IMR-90 (cell line): ENCODE measurements at regions not wholly inside any gene's neighbourhood (a gene's known extent, or its start where the extent isn't known, plus 50 kb on each side); places are given as distances from the start of the nearest gene placed in this dataset.

Experiments
- ATAC-seq: fragments of 200-7000 bp; cut with Tn5 transposase; 2 replicates; pipeline ENCODE4 v1.9.1; 2020; ENCODE audit warnings: low read depth, mild to moderate bottlenecking, moderate library complexity
- BruUV-seq: library from RNA; stranded (reverse); fragments of 400-500 nt; replicated peaks from 2 replicates; lab custom pipeline; 2021; lab: Mats Ljungman, UMichigan
- CTCF ChIA-PET: fragments of 300-600 bp; formaldehyde crosslinking; extraction: SDS; loops from one replicate; lab custom pipeline; 2021; ENCODE audit warnings: antibody characterized with exemption; lab: Yijun Ruan, JAX
- POLR2A ChIA-PET: fragments of 300-600 bp; sonication (Branson Sonifier 250); formaldehyde crosslinking; loops from one replicate; lab custom pipeline; 2022; ENCODE audit warnings: antibody characterized with exemption; ENCODE audit not compliant: unreplicated experiment; lab: Charles Lee
- DNase-seq: peaks from one replicate; pipeline ENCODE4 v3.0.0; 2013
- H2AFZ ChIP-seq: replicated peaks from 2 replicates; pipeline ENCODE3; 2013; ENCODE audit warnings: low read length, mild to moderate bottlenecking; ENCODE audit not compliant: poor library complexity
- H2AK5ac ChIP-seq: 2 replicates; pipeline ENCODE4 v1.6.1; 2013; ENCODE audit warnings: low read depth, low read length, inconsistent platforms
- H2AK9ac ChIP-seq: replicated peaks from 2 replicates; pipeline ENCODE3; 2013; ENCODE audit warnings: mild to moderate bottlenecking, low read depth, low read length, moderate library complexity; ENCODE audit not compliant: poor library complexity
- H2BK120ac ChIP-seq: 2 replicates; pipeline ENCODE4 v1.6.1; 2013; ENCODE audit warnings: low read depth, low read length, inconsistent platforms
- H2BK15ac ChIP-seq: 3 replicates; pipeline ENCODE4 v1.6.1; 2013; ENCODE audit warnings: low read depth, low read length, inconsistent platforms
- H2BK20ac ChIP-seq: 2 replicates; pipeline ENCODE4 v1.6.1; 2013; ENCODE audit warnings: low read depth, mild to moderate bottlenecking, inconsistent platforms, low read length, moderate library complexity
- H2BK5ac ChIP-seq: 2 replicates; pipeline ENCODE4 v1.6.1; 2013; ENCODE audit warnings: mild to moderate bottlenecking, low read depth, low read length, inconsistent platforms; ENCODE audit not compliant: poor library complexity, severe bottlenecking
- H3K14ac ChIP-seq: replicated peaks from 2 replicates; pipeline ENCODE4 v1.6.1; 2013; ENCODE audit warnings: low read depth, low read length, inconsistent platforms
- H3K18ac ChIP-seq: 2 replicates; pipeline ENCODE4 v1.6.1; 2013; ENCODE audit warnings: low read depth, low read length, control low read depth
- H3K23ac ChIP-seq: 2 replicates; pipeline ENCODE4 v1.6.1; 2013; ENCODE audit warnings: low read depth, low read length, inconsistent platforms
- H3K27ac ChIP-seq: 2 replicates; pipeline ENCODE4 v1.5.1; 2013; ENCODE audit warnings: mild to moderate bottlenecking, control low read depth, low read length; ENCODE audit not compliant: insufficient read depth
- H3K27me3 ChIP-seq: 2 replicates; pipeline ENCODE4 v1.6.1; 2013; ENCODE audit warnings: low read length; ENCODE audit not compliant: control insufficient read depth, insufficient read depth
- H3K36me3 ChIP-seq: 2 replicates; pipeline ENCODE4 v1.6.1; 2013; ENCODE audit warnings: low read length, mixed read lengths; ENCODE audit not compliant: control insufficient read depth, insufficient read depth
- H3K4ac ChIP-seq: 2 replicates; pipeline ENCODE4 v1.6.1; 2013; ENCODE audit warnings: low read depth, low read length, inconsistent platforms
- H3K4me1 ChIP-seq: 2 replicates; pipeline ENCODE4 v1.6.1; 2013; ENCODE audit warnings: low read length, mixed read lengths; ENCODE audit not compliant: control insufficient read depth, insufficient read depth
- H3K4me2 ChIP-seq: 2 replicates; pipeline ENCODE4 v1.6.1; 2013; ENCODE audit warnings: low read depth, mild to moderate bottlenecking, control low read depth, low read length, moderate library complexity
- H3K4me3 ChIP-seq: 2 replicates; pipeline ENCODE4 v1.5.1; 2013; ENCODE audit warnings: low read depth, mild to moderate bottlenecking, control low read depth, low read length, moderate library complexity; ENCODE audit not compliant: insufficient read depth
- H3K56ac ChIP-seq: 2 replicates; pipeline ENCODE4 v1.6.1; 2013; ENCODE audit warnings: low read length, inconsistent platforms; ENCODE audit not compliant: insufficient read depth; ENCODE audit errors: extremely low read depth
- H3K79me1 ChIP-seq, 2 experiments: 2 replicates each; pipeline ENCODE4 v1.6.1; 2013; ENCODE audit warnings: low read length in 2 of 2, inconsistent platforms in 1 of 2, low read depth in 1 of 2
- H3K9ac ChIP-seq: 2 replicates; pipeline ENCODE4 v1.6.1; 2013; ENCODE audit warnings: low read depth, low read length, control low read depth
- H3K9me1 ChIP-seq: 2 replicates; pipeline ENCODE4 v1.6.1; 2013; ENCODE audit warnings: low read length, inconsistent platforms; ENCODE audit not compliant: insufficient read depth
- H3K9me3 ChIP-seq: 2 replicates; pipeline ENCODE4 v1.6.1; 2013; ENCODE audit warnings: low read length; ENCODE audit not compliant: control insufficient read depth, insufficient read depth
- H4K20me1 ChIP-seq: 2 replicates; pipeline ENCODE4 v1.6.1; 2013; ENCODE audit warnings: low read length, inconsistent platforms; ENCODE audit not compliant: insufficient read depth
- H4K5ac ChIP-seq: 2 replicates; pipeline ENCODE4 v1.6.1; 2013; ENCODE audit warnings: mild to moderate bottlenecking, low read depth, low read length, control low read depth
- H4K8ac ChIP-seq, 2 experiments: 2 replicates each; pipeline ENCODE4 v1.6.1; 2013; ENCODE audit warnings: low read depth in 2 of 2, low read length in 2 of 2, control low read depth in 1 of 2, inconsistent platforms in 1 of 2
- H4K91ac ChIP-seq: 2 replicates; pipeline ENCODE4 v1.6.1; 2013; ENCODE audit warnings: low read depth, low read length, inconsistent platforms; ENCODE audit not compliant: insufficient read depth
- BHLHE40 ChIP-seq: fragments of 150-350 bp; IDR thresholded peaks from 2 replicates; pipeline ENCODE4 v1.6.1; 2016; ENCODE audit warnings: mild to moderate bottlenecking, low read depth, low read length
- CEBPB ChIP-seq: IDR thresholded peaks from 2 replicates; pipeline ENCODE4 v1.6.1; 2012; ENCODE audit warnings: low read depth, low read length, improper control_type of control experiment
- CHD1 ChIP-seq: IDR thresholded peaks from 2 replicates; pipeline ENCODE4 v1.6.1; 2012; ENCODE audit warnings: low read depth, low read length, improper control_type of control experiment
- CTCF ChIP-seq: conservative IDR thresholded peaks from 2 replicates; pipeline ENCODE4 v1.5.1; 2012; ENCODE audit warnings: mild to moderate bottlenecking, low read depth, low read length, improper control_type of control experiment
- ELK1 ChIP-seq: fragments of 150-350 bp; IDR thresholded peaks from 2 replicates; pipeline ENCODE4 v1.6.1; 2016; ENCODE audit warnings: low read depth, mild to moderate bottlenecking, low read length, moderate library complexity, borderline replicate concordance
- FOS ChIP-seq: fragments of 150-350 bp; IDR thresholded peaks from 2 replicates; pipeline ENCODE4 v1.6.1; 2016; ENCODE audit warnings: low read depth, low read length
- MAFK ChIP-seq: IDR thresholded peaks from 2 replicates; pipeline ENCODE4 v1.6.1; 2012; ENCODE audit warnings: low read depth, low read length, improper control_type of control experiment
- MAZ ChIP-seq: IDR thresholded peaks from 2 replicates; pipeline ENCODE4 v1.6.1; 2012; ENCODE audit warnings: low read depth, mild to moderate bottlenecking, low read length, improper control_type of control experiment, moderate library complexity, borderline replicate concordance
- MXI1 ChIP-seq: IDR thresholded peaks from 2 replicates; pipeline ENCODE4 v1.6.1; 2012; ENCODE audit warnings: low read depth, mild to moderate bottlenecking, low read length, moderate library complexity, borderline replicate concordance
- NFE2L2 ChIP-seq: fragments of 150-350 bp; IDR thresholded peaks from 2 replicates; pipeline ENCODE4 v1.6.1; 2016; ENCODE audit warnings: low read depth, mild to moderate bottlenecking, low read length
- POLR2A ChIP-seq: IDR thresholded peaks from 2 replicates; pipeline ENCODE4 v1.6.1; 2012; ENCODE audit warnings: mild to moderate bottlenecking, low read depth, low read length
- RAD21 ChIP-seq: IDR thresholded peaks from 2 replicates; pipeline ENCODE4 v1.6.1; 2012; ENCODE audit warnings: low read length, improper control_type of control experiment
- RCOR1 ChIP-seq: IDR thresholded peaks from 2 replicates; pipeline ENCODE4 v1.6.1; 2012; ENCODE audit warnings: mild to moderate bottlenecking, low read length, improper control_type of control experiment; ENCODE audit not compliant: insufficient replicate concordance
- RFX5 ChIP-seq: IDR thresholded peaks from 2 replicates; pipeline ENCODE4 v1.8.0; 2012; ENCODE audit warnings: low read depth, mild to moderate bottlenecking, low read length, moderate library complexity
- SMC3 ChIP-seq: fragments of 150-350 bp; IDR thresholded peaks from 2 replicates; pipeline ENCODE4 v1.6.1; 2016; ENCODE audit warnings: low read depth, mild to moderate bottlenecking, antibody characterized with exemption, low read length, moderate library complexity
- USF2 ChIP-seq: fragments of 150-350 bp; IDR thresholded peaks from 2 replicates; pipeline ENCODE4 v1.6.1; 2017; ENCODE audit warnings: mild to moderate bottlenecking, antibody characterized with exemption, low read length, low read depth
- WGBS, 2 experiments: methylation state at CpG; one replicate each; pipeline versions ENCODE4 v1.1.5 to v1.1.7; 2013; ENCODE audit warnings: missing lambda C conversion rate in 2 of 2; ENCODE audit not compliant: insufficient read length in 1 of 2; ENCODE audit errors: extremely low coverage in 2 of 2; 5-methylcytosine and 5-hydroxymethylcytosine counted together
- dilution Hi-C: fragments of 300-500 bp; cut with HindIII; formaldehyde crosslinking; loops from one replicate; pipeline ENCODE4 v1.14.3; 2018; ENCODE audit warnings: low sequenced_read_pairs; ENCODE audit not compliant: unreplicated experiment
- in situ Hi-C: fragments of 300-500 bp; cut with MboI; formaldehyde crosslinking; loops from 3 replicates; pipeline ENCODE4 v1.14.3; 2019; ENCODE audit warnings: low sequenced_read_pairs, inconsistent platforms, mixed read lengths
- intact Hi-C: fragments of 100-400 bp; cut with micrococcal nuclease; formaldehyde crosslinking; loops from 2 replicates; pipeline ENCODE4 v1.10.0; 2022

- ChIA-PET POLR2A (no interaction called here), CTCF (no interaction called here)
- Histone ChIP-seq H3K4me2 (no peak overlapping the region), H2AFZ (no peak overlapping the region), H3K9me1 (no peaks in the 10 kb centered on the region), H3K4me3 (no peak overlapping the region), H3K27me3 (no peaks in the 10 kb centered on the region), H3K18ac (no peak overlapping the region), H3K4me1 (no peaks in the 10 kb centered on the region), H2BK20ac (no peak overlapping the region), H3K9me3 (no peaks in the 10 kb centered on the region), H3K4ac (no peak overlapping the region), H3K14ac (no peak overlapping the region), H3K27ac (no peak overlapping the region), H2AK5ac (no peak overlapping the region), H2BK120ac (no peak overlapping the region), H4K20me1 (no peaks in the 10 kb centered on the region), H4K91ac (no peak overlapping the region), H4K8ac (no peak overlapping the region), H3K56ac (no peak overlapping the region), H2BK15ac (no peak overlapping the region), H2BK5ac (no peak overlapping the region), H3K79me1 (no peaks in the 10 kb centered on the region), H2AK9ac (no peak overlapping the region), H3K36me3 (no peaks in the 10 kb centered on the region), H3K23ac (no peak overlapping the region), H3K9ac (no peak overlapping the region), H4K5ac (no peak overlapping the region)
- intact Hi-C loops (no loop called here), in situ Hi-C loops (no loop called here), dilution Hi-C loops (no loop called here)
- BruUV-seq, result no TSS peak
- no peak for TF ChIP-seq FOS
- no peak for TF ChIP-seq SMC3
- no peak for TF ChIP-seq USF2
- TF ChIP-seq MXI1, result no peak
- TF ChIP-seq BHLHE40, result no peak
- no peak for TF ChIP-seq RAD21
- TF ChIP-seq ELK1, result no peak
- no peak for TF ChIP-seq POLR2A
- TF ChIP-seq MAFK, result no peak
- no peak for TF ChIP-seq CEBPB
- TF ChIP-seq RCOR1, result no peak
- TF ChIP-seq CTCF, result no peak
- no peak for TF ChIP-seq RFX5
- no peak for TF ChIP-seq MAZ
- no peak for TF ChIP-seq CHD1
- no peak for TF ChIP-seq NFE2L2
- ATAC-seq (no peak), DNase-seq (no peak)
- 50% methylated on average over 1 of the region's 4 CpGs; no CpG with 5 or more reads in 1 of the 2 experiments for whole genome bisulfite sequencing, 2 experiments
Observed at GRCh38 chr4:159540501-159540900, 437.6 kb downstream of the RAPGEF2 start.
